Body of pancreas (tissue), 4 donors: ENCODE measurements at regions not wholly inside any gene's neighbourhood (a gene's known extent, or its start where the extent isn't known, plus 50 kb on each side); places are given as distances from the start of the nearest gene placed in this dataset.

Experiments used
- CTCF ChIP-seq, 7 experiments: fragments of 450-650 bp in 4 of 7; fragments of 200-600 bp in 3 of 7; sonication (generic) in 3 of 7; IDR thresholded peaks; one replicate each; pipeline ENCODE4 v1.5.1; 2016 to 2019; ENCODE audit warnings: antibody characterized with exemption in 7 of 7
- POLR2A ChIP-seq, 3 donors: fragments of 450-650 bp; IDR thresholded peaks; one replicate each; pipeline ENCODE4 v1.6.1; 2016; ENCODE audit warnings: antibody characterized with exemption in 3 of 3, mild to moderate bottlenecking in 2 of 3

- TF ChIP-seq CTCF (IDR thresholded peaks at IDR 0.05) (no peak), POLR2A (IDR thresholded peaks at IDR 0.05) (no peak)
Measured at GRCh38 chr2:6744038-6744437, 121.7 kb downstream of the CMPK2 start.
